HG03354 (cell line): ENCODE measurements at regions not wholly inside any gene's neighbourhood (a gene's known extent, or its start where the extent isn't known, plus 50 kb on each side); places are given as distances from the start of the nearest gene placed in this dataset.
"Not testable (repeated sequence)": the region's sequence is repeated elsewhere in the genome, so short reads cannot be mapped to it uniquely, and the experiment has no call there.

Source experiments
- ATAC-seq: cut with Tn5 transposase; IDR thresholded peaks from one replicate; pipeline ENCODE4 v1.9.1; 2021; ENCODE audit warnings: mild to moderate bottlenecking; ENCODE audit not compliant: unreplicated experiment, poor library complexity, severe bottlenecking

GRCh38 chr2:220744861-220745260, 827.2 kb downstream of the EPHA4 start:
- no peak for ATAC-seq

DNA sequence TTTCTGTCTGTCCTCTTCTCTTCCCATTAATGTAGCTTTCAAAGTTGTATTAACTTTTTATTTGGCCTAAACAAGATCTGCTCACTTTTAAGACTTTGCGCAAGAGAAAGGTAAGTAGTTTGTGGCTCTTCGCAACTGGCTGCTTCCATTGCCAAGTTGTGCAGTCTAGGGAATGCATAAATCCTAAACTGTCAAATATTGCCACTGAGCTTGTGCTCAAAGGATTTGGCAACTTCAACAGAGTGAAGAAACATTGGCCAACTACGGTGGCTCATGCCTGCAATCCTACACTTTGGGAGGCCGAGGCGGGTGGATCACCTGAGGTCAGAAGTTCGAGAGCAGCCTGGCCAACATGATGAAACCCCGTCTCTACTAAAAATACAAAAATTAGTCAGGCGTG, 826.4 kb downstream of the EPHA4 start:
- ATAC-seq = no peak

DNA sequence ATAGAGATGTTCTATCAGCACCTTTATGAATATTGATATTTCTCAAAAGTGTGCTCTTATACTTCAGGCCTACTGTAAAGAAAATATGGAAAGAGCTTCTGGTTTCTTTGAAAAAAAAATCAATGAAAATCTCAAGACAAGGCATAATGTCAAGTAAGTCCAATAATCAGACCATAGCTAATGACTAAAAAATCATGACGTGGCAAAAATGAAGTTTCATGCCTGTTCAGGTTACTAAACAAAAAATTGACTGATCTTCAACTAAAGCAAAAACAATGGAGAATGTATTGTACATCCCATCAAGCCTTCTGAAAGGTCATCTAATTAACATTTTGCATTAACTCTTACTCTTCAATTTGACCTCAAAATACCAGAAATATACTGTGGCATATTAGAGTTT, 824.4 kb downstream of the EPHA4 start:
- ATAC-seq = no peak

GRCh38 chr2:220748875-220749479, 823.1 kb downstream of the EPHA4 start:
- no peak for ATAC-seq

GRCh38 chr2:220753486-220753885, 818.6 kb downstream of the EPHA4 start:
- ATAC-seq = no peak

DNA sequence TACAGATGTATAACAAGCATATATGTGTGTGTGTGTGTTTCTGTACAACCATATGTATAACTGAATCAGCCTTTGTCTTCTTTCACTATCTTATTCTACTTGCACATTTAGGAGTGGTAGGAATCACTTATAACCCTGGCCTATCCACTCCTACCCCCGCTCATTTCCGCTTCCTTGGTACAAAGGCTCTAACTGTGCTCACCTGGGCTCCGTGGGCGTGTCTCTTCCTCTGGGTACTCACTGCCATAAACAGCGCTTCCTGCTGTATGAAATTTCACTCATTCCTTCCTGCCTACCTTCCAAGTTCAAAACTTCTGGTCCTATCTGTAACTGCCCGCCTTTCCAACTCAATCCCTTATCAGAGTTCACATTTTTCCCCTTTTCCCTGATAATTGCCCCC, 815.5 kb downstream of the EPHA4 start:
- no peak for ATAC-seq

DNA sequence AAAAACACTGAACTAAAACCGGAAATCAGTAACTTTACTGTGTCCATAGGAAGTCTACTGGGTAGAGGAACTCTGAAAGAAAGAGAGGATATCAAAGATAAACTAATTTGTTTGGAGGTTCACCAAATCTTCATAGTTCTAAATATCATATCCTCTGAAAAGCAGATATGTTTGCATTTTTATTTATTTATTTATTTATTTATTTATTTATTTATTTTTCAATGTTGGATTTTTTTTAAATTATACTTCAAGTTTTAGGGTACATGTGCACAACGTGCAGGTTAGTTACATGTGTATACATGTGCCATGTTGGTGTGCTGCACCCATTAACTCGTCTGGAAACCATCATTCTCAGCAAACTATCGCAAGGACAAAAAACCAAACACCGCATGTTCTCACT, 813.7 kb downstream of the EPHA4 start:
- ATAC-seq = not testable (repeated sequence)

DNA sequence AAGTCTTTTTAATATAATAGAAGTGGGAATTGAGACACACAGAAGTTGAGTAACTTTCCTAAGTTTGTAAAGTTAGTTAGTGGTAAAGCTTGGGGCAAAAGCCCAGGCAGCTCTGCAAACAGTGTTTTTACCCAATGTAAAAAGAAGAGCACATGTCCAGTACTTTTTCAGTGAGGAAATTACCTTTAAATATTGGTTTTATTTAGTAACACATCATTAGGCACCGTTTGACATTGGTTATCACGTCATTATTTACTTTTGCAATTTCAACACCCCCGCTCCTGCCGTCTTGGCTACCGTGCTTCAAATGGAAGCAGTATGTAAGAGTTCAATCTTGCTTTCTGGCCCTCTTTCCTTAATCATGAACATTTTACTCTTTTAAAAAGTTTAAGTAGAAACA, 807.9 kb downstream of the EPHA4 start:
- ATAC-seq = no peak

- no peak for ATAC-seq
Observed at GRCh38 chr2:220767591-220768255, 804.4 kb downstream of the EPHA4 start.

DNA sequence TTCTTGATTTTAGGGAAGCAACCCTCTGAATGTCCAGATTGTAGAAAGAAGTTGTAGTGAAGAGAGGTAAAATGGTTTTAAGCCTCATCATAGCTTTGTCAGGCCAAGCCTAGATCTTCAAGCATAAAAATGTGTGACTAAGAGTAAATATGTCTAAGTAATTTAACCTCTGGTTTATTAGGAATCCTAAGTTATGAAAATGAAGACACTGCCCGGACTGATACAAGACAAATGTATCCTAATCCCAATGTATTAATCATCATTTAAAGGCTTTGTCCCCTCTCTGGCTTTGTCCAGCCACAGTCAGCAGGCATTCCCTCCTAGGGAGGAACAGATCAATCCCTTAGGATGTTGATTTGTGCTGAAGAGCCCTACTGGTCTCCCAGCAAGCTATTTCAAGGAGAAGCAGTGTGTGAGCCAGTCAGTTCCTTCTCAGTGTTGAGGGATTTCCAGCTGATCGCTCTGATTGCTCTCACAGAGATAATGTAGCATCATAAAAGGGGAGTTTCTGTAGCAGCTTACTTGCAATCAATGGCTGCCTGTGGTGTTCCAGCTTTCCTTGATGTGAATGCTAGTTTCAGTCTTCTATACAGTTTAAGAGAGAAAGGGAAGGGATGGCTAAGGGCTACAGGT, 796.1 kb downstream of the EPHA4 start:
- ATAC-seq = no peak

DNA sequence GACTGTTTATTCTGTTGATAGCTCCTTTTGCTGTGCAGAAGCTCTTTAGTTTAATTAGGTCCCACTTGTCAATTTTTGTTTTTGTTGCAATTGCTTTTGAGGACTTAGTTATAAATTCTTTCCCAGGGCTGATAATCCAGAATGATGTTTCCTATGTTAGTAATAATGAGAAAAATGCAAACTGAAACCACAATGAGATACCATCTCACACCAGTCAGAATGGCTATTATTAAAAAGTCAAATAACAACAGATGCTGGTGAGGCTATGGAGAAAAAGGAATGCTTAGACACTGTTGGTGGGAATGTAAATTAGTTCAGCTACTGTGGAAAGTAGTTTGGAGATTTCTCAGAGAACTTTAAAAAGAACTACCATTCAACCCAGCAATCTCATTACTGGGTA, 793.0 kb downstream of the EPHA4 start:
- not testable (repeated sequence) for ATAC-seq

DNA sequence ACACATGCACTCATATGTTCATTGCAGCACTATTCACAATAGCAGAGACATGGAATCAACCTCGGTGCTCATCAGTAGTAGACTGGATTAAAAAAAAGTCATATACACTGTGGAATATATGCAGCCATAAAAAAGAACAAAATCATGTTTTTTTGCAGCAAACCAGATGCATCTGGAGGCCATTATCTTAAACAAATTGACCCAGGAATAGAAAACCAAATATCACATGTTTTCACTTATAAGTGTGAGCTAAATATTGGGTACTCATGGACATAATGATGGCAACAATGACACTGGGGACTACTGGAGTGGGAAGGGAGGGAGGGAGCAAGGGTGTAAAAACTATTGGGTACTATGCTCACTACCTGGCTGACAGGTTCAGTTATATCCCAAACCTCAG, 792.6 kb downstream of the EPHA4 start:
- ATAC-seq = no peak

GRCh38 chr2:220779931-220780330, 792.2 kb downstream of the EPHA4 start:
- ATAC-seq = no peak

DNA sequence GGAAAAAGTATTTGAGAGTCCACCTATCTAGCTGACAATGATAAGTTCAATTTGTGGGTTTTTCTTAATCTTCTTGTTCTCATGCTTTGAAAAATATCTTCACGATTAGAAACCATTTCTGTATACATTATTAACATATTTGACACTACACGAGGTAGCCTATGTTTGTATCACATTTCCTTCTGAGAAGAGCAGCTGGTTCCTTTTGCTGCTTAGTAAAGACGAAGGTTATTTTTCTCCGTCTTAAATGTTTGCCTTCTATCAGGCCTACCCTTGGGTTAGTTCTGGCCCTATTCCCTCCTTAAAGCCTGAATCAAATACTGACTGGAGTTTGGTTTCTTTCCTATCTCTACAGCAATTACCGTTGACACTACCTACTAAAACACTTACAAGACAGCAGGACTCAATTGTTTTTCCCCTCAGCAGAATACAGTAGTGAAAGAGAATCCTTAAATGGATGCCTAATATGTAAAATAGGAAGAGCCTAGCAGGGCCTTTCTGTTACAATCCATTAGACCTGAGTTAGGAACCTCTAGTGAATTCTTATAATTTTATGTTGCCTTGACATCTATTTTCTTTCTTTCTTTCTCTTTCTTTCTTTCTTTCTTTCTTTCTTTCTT, 790.4 kb downstream of the EPHA4 start:
- ATAC-seq = no peak

DNA sequence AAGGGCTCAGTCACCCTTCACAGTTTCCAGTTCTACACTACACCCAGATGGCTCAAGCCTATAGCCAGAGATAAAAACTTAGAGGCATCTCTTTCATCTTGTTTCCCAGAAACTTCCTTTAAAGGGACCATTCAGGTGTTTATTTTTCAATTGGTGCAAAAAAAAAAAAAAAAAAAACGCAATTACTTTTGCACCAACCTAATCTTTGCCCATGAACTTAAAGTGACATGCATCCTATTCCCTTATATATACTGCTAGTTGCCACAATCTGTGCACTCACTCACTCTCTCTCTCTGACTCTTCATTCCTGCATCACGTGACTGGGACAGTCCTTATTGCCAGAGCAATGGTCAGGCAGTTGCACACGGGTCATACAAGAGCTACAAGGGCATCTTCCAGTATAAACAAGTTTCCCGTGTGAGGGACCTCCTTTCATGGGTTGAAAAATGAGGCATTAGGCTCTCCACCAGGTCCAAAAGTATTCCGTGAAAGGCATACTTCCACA, 789.4 kb downstream of the EPHA4 start:
- ATAC-seq = no peak

- no peak for ATAC-seq
Observed at GRCh38 chr2:220783671-220784070, 788.4 kb downstream of the EPHA4 start.

- no peak for ATAC-seq
Observed at GRCh38 chr2:220785178-220785577, 786.9 kb downstream of the EPHA4 start.

- no peak for ATAC-seq
Observed at GRCh38 chr2:220786216-220786615, 785.9 kb downstream of the EPHA4 start.

- no peak for ATAC-seq
Observed at GRCh38 chr2:220787251-220787650, 784.9 kb downstream of the EPHA4 start.

GRCh38 chr2:220789961-220790360, 782.1 kb downstream of the EPHA4 start:
- ATAC-seq = no peak

DNA sequence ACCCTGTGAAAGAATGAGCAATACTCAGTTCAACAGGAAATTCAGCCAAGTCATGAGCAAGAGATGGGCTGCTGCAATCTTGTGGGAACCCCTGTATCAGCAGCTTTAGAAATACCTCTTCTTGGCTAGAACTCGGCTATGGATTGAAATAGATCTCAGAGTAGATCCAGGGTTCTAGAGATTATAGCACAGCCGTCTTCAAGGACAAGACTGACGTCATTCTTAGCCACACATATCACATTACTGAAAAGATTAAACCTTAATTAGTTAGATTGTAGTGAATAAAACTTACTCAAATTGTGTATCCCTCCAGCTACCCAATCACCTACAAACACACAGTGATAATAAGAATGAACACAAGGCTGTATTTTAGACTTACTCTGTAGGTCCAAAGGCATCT, 776.4 kb downstream of the EPHA4 start:
- ATAC-seq = no peak
